Naive thymus-derived CD8-positive, alpha-beta T cell (primary cell): ENCODE measurements at regions not wholly inside any gene's neighbourhood (a gene's known extent, or its start where the extent isn't known, plus 50 kb on each side); places are given as distances from the start of the nearest gene placed in this dataset.
"Not testable (repeated sequence)": the region's sequence is repeated elsewhere in the genome, so short reads cannot be mapped to it uniquely, and the experiment has no call there.

Experiments
- ATAC-seq, 2 donors: fragments of 150-1000 bp; cut with Tn5 transposase in 1 of 2; sonication (Bioruptor Pico), chemical (Tn5 transposase) in 1 of 2; 1 replicate in 1 of 2; 2 replicates in 1 of 2; pipeline ENCODE4 v1.10.0; 2021; ENCODE audit warnings: mild to moderate bottlenecking in 2 of 2, moderate library complexity in 2 of 2
- POLR2A ChIA-PET: fragments of 350-600 bp; sonication (Branson Sonifier 250); formaldehyde crosslinking; loops from one replicate; lab custom pipeline; 2021; ENCODE audit warnings: antibody characterized with exemption; lab: Charles Lee
- DNase-seq, 10 donors: peaks; one replicate each; pipeline versions ENCODE4 v3.0.0 to v3.0.0-alpha.2; 2020 to 2022
- H3K27ac Mint-ChIP-seq, 10 donors: one replicate each; pipeline ENCODE4 v1.8.0; 2020 to 2022; ENCODE audit warnings: mild to moderate bottlenecking in 10 of 10, mixed read lengths in 10 of 10, moderate library complexity in 4 of 10, inconsistent platforms in 1 of 10
- H3K27me3 Mint-ChIP-seq, 5 donors: one replicate each; pipeline ENCODE4 v1.8.0; 2021 to 2022; ENCODE audit warnings: mixed read lengths in 5 of 5
- H3K36me3 Mint-ChIP-seq, 3 donors: one replicate each; pipeline ENCODE4 v1.8.0; 2020 to 2022; ENCODE audit warnings: mixed read lengths in 3 of 3, mild to moderate bottlenecking in 2 of 3, inconsistent platforms in 1 of 3
- H3K4me1 Mint-ChIP-seq, 4 donors: one replicate each; pipeline ENCODE4 v1.8.0; 2021 to 2022; ENCODE audit warnings: mixed read lengths in 4 of 4
- H3K4me3 Mint-ChIP-seq, 10 donors: one replicate each; pipeline ENCODE4 v1.8.0; 2020 to 2022; ENCODE audit warnings: mild to moderate bottlenecking in 10 of 10, mixed read lengths in 10 of 10, moderate library complexity in 6 of 10, inconsistent platforms in 1 of 10
- H3K9me3 Mint-ChIP-seq, 9 donors: one replicate each; pipeline ENCODE4 v1.8.0; 2020 to 2022; ENCODE audit warnings: mixed read lengths in 9 of 9, mild to moderate bottlenecking in 3 of 9, inconsistent platforms in 1 of 9, moderate library complexity in 1 of 9

DNA sequence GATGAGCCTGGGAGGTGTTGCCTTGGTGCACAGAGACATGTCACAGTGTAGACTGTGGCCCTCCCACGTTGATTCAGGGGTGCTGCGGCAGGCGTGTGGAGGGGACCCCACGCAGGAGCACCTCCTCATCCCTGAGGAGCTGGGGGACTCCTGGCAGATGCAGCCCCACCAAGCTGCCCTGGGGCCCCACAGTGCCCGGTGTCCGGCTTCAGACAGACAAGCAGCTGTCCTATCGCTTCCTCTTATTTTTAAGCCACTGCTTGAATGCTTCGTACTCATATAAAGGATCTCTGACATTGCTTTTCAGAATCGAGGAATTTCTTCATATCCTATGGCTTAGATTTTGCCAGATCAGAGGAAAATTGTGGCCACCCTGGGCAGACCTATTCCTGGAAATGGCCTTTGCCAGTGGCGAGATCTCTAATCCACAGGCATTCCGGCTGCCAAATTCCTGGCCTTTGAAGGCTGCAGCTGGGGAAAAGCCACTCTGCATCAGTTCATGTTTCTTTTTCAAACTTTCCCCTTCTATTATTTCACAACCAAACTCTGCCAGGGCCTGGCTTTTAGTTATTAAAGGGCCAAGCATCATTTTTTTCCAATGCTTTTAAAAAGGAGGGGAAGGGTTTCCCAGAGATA, 337.0 kb downstream of the THBS2 start:
- POLR2A ChIA-PET: no interaction called here
- no peak for ATAC-seq

GRCh38 chr6:168915855-168916254, 337.8 kb downstream of the THBS2 start:
- no peaks in the 10 kb centered on the region for H3K36me3 Mint-ChIP-seq
- no peak overlapping the region for H3K4me3 Mint-ChIP-seq
- H3K4me1 Mint-ChIP-seq: no peaks in the 10 kb centered on the region
- H3K27me3 Mint-ChIP-seq: peaks cover 0 to 26% (median 3%) of the 10 kb centered on the region in 5 donors
- POLR2A ChIA-PET: no interaction called here
- H3K9me3 Mint-ChIP-seq: no peaks in the 10 kb centered on the region
- ATAC-seq: no peak
- no peak for DNase-seq
- H3K27ac Mint-ChIP-seq: no peak overlapping the region

More for the DNA sequence above, 337.0 kb downstream of the THBS2 start:
- Mint-ChIP-seq H3K27ac (no peak overlapping the region), H3K36me3 (no peaks in the 10 kb centered on the region), H3K4me3 (no peak overlapping the region), H3K9me3 (no peaks in the 10 kb centered on the region), H3K4me1 (no peaks in the 10 kb centered on the region), H3K27me3 (peaks cover 0 to 26% (median 3%) of the 10 kb centered on the region in 5 donors)
- DNase-seq: no peak

GRCh38 chr6:168915242-168915641, 338.4 kb downstream of the THBS2 start:
- DNase-seq (no peak), ATAC-seq (no peak)
- Mint-ChIP-seq H3K36me3 (no peaks in the 10 kb centered on the region), H3K27me3 (peaks cover 0 to 26% (median 0%) of the 10 kb centered on the region in 5 donors), H3K4me3 (no peak overlapping the region), H3K4me1 (no peaks in the 10 kb centered on the region), H3K27ac (no peak overlapping the region), H3K9me3 (no peaks in the 10 kb centered on the region)
- POLR2A ChIA-PET: no interaction called here

DNA sequence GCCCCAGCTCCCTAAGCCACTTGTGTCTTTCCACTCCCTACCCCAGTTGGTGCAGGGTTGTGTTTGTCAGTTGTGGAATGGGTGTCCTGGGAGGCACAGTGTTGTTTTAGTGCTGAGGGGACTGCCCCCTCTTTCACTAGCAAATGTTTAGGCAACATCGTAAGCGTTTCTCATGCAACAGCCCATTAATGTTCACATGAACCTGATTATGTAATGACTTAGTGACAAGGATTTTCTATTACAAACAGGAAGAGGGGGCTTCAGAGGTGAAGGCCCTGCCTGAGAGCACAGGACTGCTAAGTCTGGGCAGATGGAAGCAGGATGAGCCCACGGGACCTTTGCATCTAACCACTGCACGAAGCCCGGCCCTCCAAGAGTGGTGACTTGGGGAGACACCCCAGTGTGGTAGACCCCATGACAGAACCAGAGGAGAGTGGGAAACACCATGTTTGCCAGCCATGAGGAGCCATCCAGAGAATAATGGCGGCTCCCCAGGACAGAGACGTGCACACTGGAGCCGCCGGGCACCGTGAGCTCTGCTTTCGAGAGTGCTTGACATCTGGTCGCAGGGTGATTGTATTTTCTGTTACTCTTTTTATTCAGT, 339.7 kb downstream of the THBS2 start:
- POLR2A ChIA-PET: no interaction called here
- H3K4me3 Mint-ChIP-seq: no peak overlapping the region

DNA sequence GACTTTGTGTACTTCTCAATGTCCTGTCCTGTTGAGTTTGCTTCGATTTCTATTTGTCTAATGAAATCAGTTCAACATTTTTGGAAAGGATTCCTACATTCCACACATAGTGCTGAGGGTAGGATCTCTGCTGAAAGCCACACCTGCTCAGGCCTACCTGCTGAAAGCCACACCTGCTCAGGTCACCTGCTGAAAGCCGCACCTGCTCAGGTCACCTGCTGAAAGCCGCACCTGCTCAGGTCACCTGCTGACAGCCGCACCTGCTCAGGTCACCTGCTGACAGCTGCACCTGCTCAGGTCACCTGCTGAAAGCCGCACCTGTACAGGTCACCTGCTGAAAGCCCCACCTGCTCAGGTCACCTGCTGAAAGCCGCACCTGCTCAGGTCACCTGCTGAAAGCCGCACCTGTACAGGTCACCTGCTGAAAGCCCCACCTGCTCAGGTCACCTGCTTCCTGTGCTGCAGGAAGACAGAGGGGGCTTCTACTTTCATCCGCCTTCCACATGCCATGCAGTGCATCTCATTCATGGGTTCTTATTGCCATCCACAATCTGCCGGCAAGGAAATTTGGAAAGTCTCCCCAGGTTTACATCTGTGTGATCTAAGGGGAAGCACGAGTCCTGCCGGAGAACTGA, 340.3 kb downstream of the THBS2 start:
- POLR2A ChIA-PET, ATAC-seq, DNase-seq, H3K4me3 Mint-ChIP-seq, H3K36me3 Mint-ChIP-seq, H3K9me3 Mint-ChIP-seq, H3K27ac Mint-ChIP-seq, H3K4me1 Mint-ChIP-seq: not testable (repeated sequence)
- H3K27me3 Mint-ChIP-seq: peaks cover 0 to 26% (median 0%) of the 10 kb centered on the region in 5 donors

More for the DNA sequence above, 339.7 kb downstream of the THBS2 start:
- no peaks in the 10 kb centered on the region for H3K36me3 Mint-ChIP-seq
- H3K4me1 Mint-ChIP-seq: peaks cover 0 to 2% (median 0%) of the 10 kb centered on the region in 4 donors
- no peak for ATAC-seq
- H3K27me3 Mint-ChIP-seq: peaks cover 0 to 26% (median 0%) of the 10 kb centered on the region in 5 donors
- DNase-seq: no peak
- no peak overlapping the region for H3K27ac Mint-ChIP-seq
- H3K9me3 Mint-ChIP-seq: no peaks in the 10 kb centered on the region

- DNase-seq (no peak), ATAC-seq (no peak)
- peaks cover 0 to 5% (median 5%) of the 10 kb centered on the region in 3 donors for H3K36me3 Mint-ChIP-seq
Measured at GRCh38 chr6:168909288-168909687, 344.4 kb downstream of the THBS2 start.

GRCh38 chr6:168908887-168909286, 344.8 kb downstream of the THBS2 start:
- H3K36me3 Mint-ChIP-seq: peaks cover 0 to 5% (median 5%) of the 10 kb centered on the region in 3 donors
- POLR2A ChIA-PET: no interaction called here
- no peak for DNase-seq
- peaks cover 0 to 11% (median 3%) of the 10 kb centered on the region in 9 donors for H3K9me3 Mint-ChIP-seq
- peaks cover 5 to 10% (median 8%) of the 10 kb centered on the region in 4 donors for H3K4me1 Mint-ChIP-seq
- H3K27ac Mint-ChIP-seq: no peak overlapping the region
- no peak for ATAC-seq
- peaks cover 0 to 12% (median 0%) of the 10 kb centered on the region in 5 donors for H3K27me3 Mint-ChIP-seq
- no peak overlapping the region for H3K4me3 Mint-ChIP-seq

More at GRCh38 chr6:168909288-168909687, 344.4 kb downstream of the THBS2 start:
- H3K4me1 Mint-ChIP-seq: peaks cover 5 to 10% (median 8%) of the 10 kb centered on the region in 4 donors
- POLR2A ChIA-PET: no interaction called here
- peaks cover 0 to 11% (median 3%) of the 10 kb centered on the region in 9 donors for H3K9me3 Mint-ChIP-seq
- no peak overlapping the region for H3K4me3 Mint-ChIP-seq
- H3K27ac Mint-ChIP-seq: no peak overlapping the region
- H3K27me3 Mint-ChIP-seq: peaks cover 0 to 13% (median 0%) of the 10 kb centered on the region in 5 donors

- ATAC-seq: no peak
- peaks cover 0 to 5% (median 5%) of the 10 kb centered on the region in 3 donors for H3K36me3 Mint-ChIP-seq
Measured at GRCh38 chr6:168908166-168908565, 345.5 kb downstream of the THBS2 start.

DNA sequence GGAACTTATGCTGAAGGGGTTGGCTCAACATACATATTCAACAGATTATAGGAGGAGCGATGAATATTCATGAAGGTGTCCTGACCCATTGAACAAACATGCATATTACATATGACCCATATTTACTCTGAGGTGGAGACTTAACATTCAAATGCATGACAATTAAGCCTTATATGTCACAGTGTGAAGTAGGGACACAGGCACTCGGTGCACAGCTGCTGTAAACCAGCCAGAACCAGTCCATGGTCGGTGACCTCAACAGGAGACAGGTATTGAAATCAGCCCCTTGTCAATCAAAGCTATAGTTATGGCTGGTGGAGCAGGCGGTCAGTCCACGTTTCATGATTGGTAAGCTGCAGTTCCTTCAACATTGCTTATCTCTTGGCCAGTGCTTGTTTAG, 347.3 kb downstream of the THBS2 start:
- no peak for ATAC-seq
- Mint-ChIP-seq H3K9me3 (peaks cover 0 to 11% (median 3%) of the 10 kb centered on the region in 9 donors), H3K27me3 (no peaks in the 10 kb centered on the region), H3K36me3 (peaks cover 0 to 5% (median 5%) of the 10 kb centered on the region in 3 donors), H3K27ac (peak overlapping the region in 1 of 10 donors; percentile 75), H3K4me3 (peak overlapping the region in 1 of 10 donors; percentile 64), H3K4me1 (peaks cover 5 to 10% (median 8%) of the 10 kb centered on the region in 4 donors)
- POLR2A ChIA-PET: no interaction called here
- no peak for DNase-seq

More at GRCh38 chr6:168908166-168908565, 345.5 kb downstream of the THBS2 start:
- Mint-ChIP-seq H3K27ac (no peak overlapping the region), H3K4me3 (no peak overlapping the region), H3K27me3 (peaks cover 0 to 10% (median 0%) of the 10 kb centered on the region in 5 donors), H3K4me1 (peaks cover 5 to 10% (median 8%) of the 10 kb centered on the region in 4 donors), H3K9me3 (peaks cover 0 to 11% (median 3%) of the 10 kb centered on the region in 9 donors)
- no peak for DNase-seq
- POLR2A ChIA-PET: no interaction called here

DNA sequence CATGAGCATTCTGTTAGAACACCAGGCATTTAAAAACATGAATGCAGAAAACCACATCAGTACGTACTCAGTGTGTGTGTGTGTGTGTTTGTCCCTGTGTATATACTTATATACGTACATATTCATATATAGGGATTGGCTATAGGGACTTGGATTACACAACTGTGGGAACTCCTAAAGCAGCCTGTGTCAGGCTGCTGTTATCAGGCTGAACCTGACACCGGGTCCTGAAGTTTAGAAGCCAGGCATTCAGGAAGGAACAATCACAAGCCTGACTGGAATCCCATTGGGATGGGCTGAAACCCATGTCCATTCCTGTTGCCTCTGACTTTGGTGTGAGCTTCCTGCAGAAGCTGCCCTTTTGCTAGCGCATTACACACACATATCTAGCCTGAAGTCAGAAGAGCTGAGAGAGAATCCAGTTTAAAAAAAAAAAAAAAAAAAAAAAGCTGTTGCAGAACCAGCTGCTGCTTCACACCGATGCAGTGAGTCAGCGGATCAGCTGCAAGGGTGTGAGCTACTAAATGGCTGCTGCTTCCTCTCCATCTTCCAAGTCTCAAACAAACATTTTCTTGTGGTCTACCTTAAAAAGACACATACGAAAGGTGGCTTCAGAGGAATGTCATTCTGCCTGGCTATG, 348.1 kb downstream of the THBS2 start:
- DNase-seq (no peak), ATAC-seq (peak in 1 of 2 donors; percentile 42)
- Mint-ChIP-seq H3K36me3 (peaks cover 0 to 5% (median 5%) of the 10 kb centered on the region in 3 donors), H3K4me3 (peak overlapping the region in 1 of 10 donors; percentile 64), H3K4me1 (peaks cover 5 to 10% (median 8%) of the 10 kb centered on the region in 4 donors), H3K9me3 (peaks cover 0 to 11% (median 3%) of the 10 kb centered on the region in 9 donors), H3K27me3 (no peaks in the 10 kb centered on the region), H3K27ac (peak overlapping the region in 2 of 10 donors; percentile 17 to 75)
- POLR2A ChIA-PET: interaction anchor here (0.6 kb wide), 1 partner anchor 11 kb away, joined by 3 read pairs; no protein-coding TSS in a partner anchor

DNA sequence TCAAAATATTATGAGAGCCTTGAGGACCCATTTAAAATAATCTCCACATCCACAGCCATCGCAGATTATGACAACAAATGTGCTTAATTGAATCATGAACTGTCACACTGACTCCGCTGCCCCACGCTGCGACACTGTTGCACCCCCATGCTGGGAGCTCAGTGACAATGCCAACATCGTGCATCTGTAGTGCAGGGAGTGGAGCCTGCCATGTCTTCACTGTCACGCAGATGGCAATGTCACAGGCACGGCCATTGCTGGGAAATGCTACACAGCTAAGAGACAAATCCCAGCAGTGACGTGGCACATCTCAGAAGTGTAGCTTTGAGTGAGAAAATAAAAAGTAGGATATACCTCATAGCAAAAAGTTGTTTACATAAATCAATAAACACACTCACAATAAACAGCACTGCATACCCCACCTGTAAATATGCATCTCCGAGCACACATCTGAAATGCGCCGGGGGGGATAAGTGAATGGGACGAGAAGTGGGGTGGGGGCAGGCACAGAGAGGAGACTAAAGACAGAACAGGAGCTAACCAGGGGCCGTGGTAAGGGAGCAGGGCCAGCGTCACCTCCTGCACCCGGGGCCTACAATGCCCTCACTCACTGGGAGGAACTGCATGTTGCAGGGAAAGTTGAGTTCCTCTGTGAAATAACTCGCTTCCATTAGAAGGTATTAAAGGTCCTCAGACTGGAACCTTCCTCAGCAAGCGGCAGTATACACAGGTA, 349.9 kb downstream of the THBS2 start:
- POLR2A ChIA-PET: no interaction called here
- DNase-seq (no peak), ATAC-seq (no peak)
- Mint-ChIP-seq H3K9me3 (peaks cover 0 to 11% (median 3%) of the 10 kb centered on the region in 9 donors), H3K4me3 (no peak overlapping the region), H3K36me3 (peaks cover 0 to 5% (median 5%) of the 10 kb centered on the region in 3 donors), H3K27ac (no peak overlapping the region), H3K27me3 (peaks cover 0 to 5% (median 0%) of the 10 kb centered on the region in 5 donors), H3K4me1 (peaks cover 5 to 10% (median 8%) of the 10 kb centered on the region in 4 donors)

GRCh38 chr6:168902075-168902474, 351.6 kb downstream of the THBS2 start:
- Mint-ChIP-seq H3K9me3 (peaks cover 0 to under 1% (median 0%) of the 10 kb centered on the region in 9 donors), H3K4me3 (no peak overlapping the region), H3K4me1 (peaks cover 7 to 11% (median 9%) of the 10 kb centered on the region in 4 donors), H3K27ac (peak overlapping the region in 1 of 10 donors; percentile 13), H3K27me3 (peaks cover 0 to 5% (median 0%) of the 10 kb centered on the region in 5 donors), H3K36me3 (peaks cover 0 to 3% (median 0%) of the 10 kb centered on the region in 3 donors)
- ATAC-seq: no peak
- no peak for DNase-seq
- POLR2A ChIA-PET: no interaction called here
